Endodermal cell (in vitro differentiated cells): ENCODE measurements at regions not wholly inside any gene's neighbourhood (a gene's known extent, or its start where the extent isn't known, plus 50 kb on each side); places are given as distances from the start of the nearest gene placed in this dataset.

Experiments used
- DNase-seq: peaks from one replicate; pipeline ENCODE4 v3.0.0-alpha.2; 2017
- H3K27ac ChIP-seq: 2 replicates; pipeline ENCODE4 v1.5.1; 2013; ENCODE audit warnings: mild to moderate bottlenecking, low read depth, low read length, moderate library complexity
- H3K27me3 ChIP-seq: 2 replicates; pipeline ENCODE4 v1.6.1; 2013; ENCODE audit warnings: mild to moderate bottlenecking, low read length, moderate library complexity; ENCODE audit not compliant: insufficient read depth, control insufficient read depth, poor library complexity, severe bottlenecking
- H3K36me3 ChIP-seq: 2 replicates; pipeline ENCODE4 v1.7.0; 2013; ENCODE audit warnings: mild to moderate bottlenecking, low read length, moderate library complexity; ENCODE audit not compliant: control insufficient read depth, insufficient read depth
- H3K4me1 ChIP-seq: one replicate; pipeline ENCODE4 v1.7.0; 2013; ENCODE audit warnings: low read length; ENCODE audit not compliant: control insufficient read depth, insufficient read depth
- H3K4me3 ChIP-seq: 2 replicates; pipeline ENCODE4 v1.5.1; 2013; ENCODE audit warnings: mild to moderate bottlenecking, low read length, moderate library complexity
- H3K9ac ChIP-seq: 2 replicates; pipeline ENCODE4 v1.6.1; 2013; ENCODE audit warnings: mild to moderate bottlenecking, low read length, moderate library complexity; ENCODE audit not compliant: poor library complexity, severe bottlenecking; ENCODE audit errors: extremely low read depth
- H3K9me3 ChIP-seq: 2 replicates; pipeline ENCODE4 v1.6.1; 2013; ENCODE audit warnings: mild to moderate bottlenecking, low read length, moderate library complexity; ENCODE audit not compliant: control insufficient read depth
- H3K27ac Mint-ChIP-seq: 2 replicates; pipeline ENCODE4 v1.8.0; 2020; ENCODE audit warnings: mixed read lengths
- H3K27me3 Mint-ChIP-seq: 2 replicates; pipeline ENCODE4 v1.8.0; 2021; ENCODE audit warnings: mild to moderate bottlenecking, mixed read lengths; ENCODE audit not compliant: insufficient read depth
- H3K36me3 Mint-ChIP-seq: 2 replicates; pipeline ENCODE4 v1.8.0; 2020; ENCODE audit warnings: low read depth, mixed read lengths
- H3K4me1 Mint-ChIP-seq: 2 replicates; pipeline ENCODE4 v1.8.0; 2020; ENCODE audit warnings: mixed read lengths
- H3K4me3 Mint-ChIP-seq: 2 replicates; pipeline ENCODE4 v1.8.0; 2020; ENCODE audit warnings: mild to moderate bottlenecking, moderate library complexity, mixed read lengths
- H3K9me3 Mint-ChIP-seq: 2 replicates; pipeline ENCODE4 v1.8.0; 2020; ENCODE audit warnings: mild to moderate bottlenecking, mixed read lengths
- WGBS, 2 experiments: methylation state at CpG; one replicate each; pipeline versions ENCODE4 v1.1.5 to v1.1.7; 2013; ENCODE audit warnings: missing lambda C conversion rate in 2 of 2, mixed read lengths in 1 of 2; ENCODE audit not compliant: insufficient coverage in 1 of 2, insufficient read length in 1 of 2; 5-methylcytosine and 5-hydroxymethylcytosine counted together
- TF ChIP-seq, protein P1 (sequence below): fragments of 200-600 bp; sonication (generic); conservative IDR thresholded peaks from 2 replicates; pipeline ENCODE4 v1.5.0; 2021; ENCODE audit warnings: antibody characterized with exemption, mild to moderate bottlenecking

DNA sequence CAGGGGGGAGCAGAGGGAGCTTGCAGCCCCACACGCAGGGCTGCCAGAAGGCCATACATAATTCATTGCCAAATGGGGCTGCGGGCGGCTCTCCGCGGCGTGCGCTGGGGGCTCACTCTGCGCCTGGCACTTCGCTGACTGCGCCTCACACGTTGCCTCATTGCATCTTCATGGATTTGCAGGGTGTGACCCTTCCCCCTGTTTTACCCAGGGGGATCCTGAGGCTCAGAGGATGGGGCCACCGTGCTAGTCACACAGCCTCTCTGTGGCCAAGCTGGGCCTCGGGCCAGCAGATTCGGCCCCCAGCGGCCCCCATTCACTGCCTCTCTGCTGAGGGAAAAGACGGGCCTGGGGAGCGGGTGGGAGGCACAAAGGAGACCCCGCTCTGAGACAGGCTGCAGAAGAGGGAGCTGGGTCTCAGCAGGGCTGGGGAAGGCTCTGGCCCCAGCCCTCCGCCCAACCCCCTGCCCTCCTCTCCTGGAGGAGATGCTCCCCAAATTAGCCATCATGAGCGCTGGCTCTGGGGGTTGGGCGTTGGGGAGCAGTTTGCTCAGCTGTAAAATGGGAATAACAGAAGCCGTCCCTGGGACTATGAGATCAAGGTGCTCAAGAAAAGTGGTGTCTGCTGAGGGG lies 115.5 kb downstream of the C9orf50 start:
- peaks cover 8% of the 10 kb centered on the region for H3K9me3 Mint-ChIP-seq
- H3K4me3 Mint-ChIP-seq: no peak overlapping the region
- no peak overlapping the region for H3K9ac ChIP-seq
- peaks cover 6% of the 10 kb centered on the region for H3K27me3 Mint-ChIP-seq
- DNase-seq: no peak
- H3K27me3 ChIP-seq: no peaks in the 10 kb centered on the region
- peaks cover 2% of the 10 kb centered on the region for H3K36me3 Mint-ChIP-seq
- H3K9me3 ChIP-seq: peaks cover 5% of the 10 kb centered on the region
- H3K4me1 Mint-ChIP-seq: peaks cover 9% of the 10 kb centered on the region
- WGBS, 2 experiments: 92 to 94% methylated on average over 19 to 22 of the region's 22 CpGs
- no peak overlapping the region for H3K27ac Mint-ChIP-seq
- no peak overlapping the region for H3K4me3 ChIP-seq
- no peaks in the 10 kb centered on the region for H3K4me1 ChIP-seq
- TF ChIP-seq, protein P1, sequence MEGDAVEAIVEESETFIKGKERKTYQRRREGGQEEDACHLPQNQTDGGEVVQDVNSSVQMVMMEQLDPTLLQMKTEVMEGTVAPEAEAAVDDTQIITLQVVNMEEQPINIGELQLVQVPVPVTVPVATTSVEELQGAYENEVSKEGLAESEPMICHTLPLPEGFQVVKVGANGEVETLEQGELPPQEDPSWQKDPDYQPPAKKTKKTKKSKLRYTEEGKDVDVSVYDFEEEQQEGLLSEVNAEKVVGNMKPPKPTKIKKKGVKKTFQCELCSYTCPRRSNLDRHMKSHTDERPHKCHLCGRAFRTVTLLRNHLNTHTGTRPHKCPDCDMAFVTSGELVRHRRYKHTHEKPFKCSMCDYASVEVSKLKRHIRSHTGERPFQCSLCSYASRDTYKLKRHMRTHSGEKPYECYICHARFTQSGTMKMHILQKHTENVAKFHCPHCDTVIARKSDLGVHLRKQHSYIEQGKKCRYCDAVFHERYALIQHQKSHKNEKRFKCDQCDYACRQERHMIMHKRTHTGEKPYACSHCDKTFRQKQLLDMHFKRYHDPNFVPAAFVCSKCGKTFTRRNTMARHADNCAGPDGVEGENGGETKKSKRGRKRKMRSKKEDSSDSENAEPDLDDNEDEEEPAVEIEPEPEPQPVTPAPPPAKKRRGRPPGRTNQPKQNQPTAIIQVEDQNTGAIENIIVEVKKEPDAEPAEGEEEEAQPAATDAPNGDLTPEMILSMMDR: no peak
- H3K27ac ChIP-seq: peak overlapping the region; percentile 27
- H3K36me3 ChIP-seq: no peaks in the 10 kb centered on the region

DNA sequence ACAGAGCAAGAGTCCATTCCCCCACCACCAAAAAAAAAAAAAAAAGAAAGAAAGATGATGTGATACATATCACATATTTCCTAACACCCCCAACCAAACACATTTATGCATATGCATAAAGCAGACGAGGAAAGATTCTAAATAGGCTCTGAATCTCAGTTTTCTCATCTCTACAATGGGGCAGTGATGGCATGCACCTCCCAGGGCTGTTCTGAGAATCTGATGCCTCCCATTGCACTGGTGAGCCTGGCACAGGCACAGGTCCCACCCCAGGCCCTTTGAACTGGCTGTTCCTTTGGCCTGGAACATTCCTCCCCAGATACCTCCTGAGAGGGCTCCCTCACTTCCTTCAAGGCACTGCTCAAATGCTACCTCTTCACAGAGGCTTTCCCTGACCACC lies 116.5 kb downstream of the C9orf50 start:
- Histone ChIP-seq H3K36me3 (no peaks in the 10 kb centered on the region), H3K27ac (no peak overlapping the region), H3K4me1 (no peaks in the 10 kb centered on the region), H3K27me3 (no peaks in the 10 kb centered on the region), H3K9me3 (peaks cover 2% of the 10 kb centered on the region), H3K4me3 (no peak overlapping the region), H3K9ac (no peak overlapping the region)
- Mint-ChIP-seq H3K4me1 (peaks cover 16% of the 10 kb centered on the region), H3K36me3 (peaks cover 2% of the 10 kb centered on the region), H3K27me3 (peaks cover 2% of the 10 kb centered on the region), H3K4me3 (no peak overlapping the region), H3K27ac (no peak overlapping the region), H3K9me3 (peaks cover 1% of the 10 kb centered on the region)
- 78 to 96% methylated on average over 1 of the region's 1 CpG for WGBS, 2 experiments
- TF ChIP-seq, protein P1: no peak
- no peak for DNase-seq

DNA sequence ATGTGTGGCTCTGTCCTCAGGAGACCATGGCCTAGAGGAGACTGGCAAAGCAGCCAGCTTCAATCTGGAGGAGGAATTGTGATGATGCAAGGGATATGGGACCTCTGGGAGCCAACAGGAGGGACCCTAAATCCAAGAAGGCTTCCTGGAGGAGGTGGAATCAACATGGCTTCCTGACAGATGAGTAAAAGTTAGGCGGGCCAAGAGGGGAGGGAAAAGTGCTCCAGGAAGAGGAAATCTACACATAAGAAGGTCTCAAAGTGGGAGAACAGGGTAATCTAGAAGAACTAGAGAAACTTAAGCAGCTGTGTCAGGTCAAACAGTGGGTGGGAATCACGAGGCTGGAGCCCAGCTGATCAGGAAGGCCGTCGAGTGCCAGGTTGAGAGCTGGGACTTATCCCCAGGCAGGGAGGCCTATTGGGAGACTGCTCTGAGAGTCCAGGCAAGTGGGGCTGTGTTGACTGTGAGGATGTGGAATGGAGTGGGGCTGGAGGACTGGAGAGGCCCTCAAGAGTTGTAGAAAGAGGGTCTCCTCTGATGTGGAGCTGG lies 119.1 kb downstream of the C9orf50 start:
- H3K27ac ChIP-seq: peak overlapping the region; percentile 100
- no peak overlapping the region for H3K27ac Mint-ChIP-seq
- no peak for DNase-seq
- no peak overlapping the region for H3K4me3 ChIP-seq
- H3K36me3 Mint-ChIP-seq: peaks cover 2% of the 10 kb centered on the region
- H3K9me3 Mint-ChIP-seq: no peaks in the 10 kb centered on the region
- TF ChIP-seq, protein P1: no peak
- H3K4me1 Mint-ChIP-seq: peaks cover 26% of the 10 kb centered on the region
- WGBS, 2 experiments: 84 to 100% methylated on average over 2 to 4 of the region's 4 CpGs
- H3K36me3 ChIP-seq: no peaks in the 10 kb centered on the region
- peaks cover 2% of the 10 kb centered on the region for H3K4me1 ChIP-seq
- no peak overlapping the region for H3K4me3 Mint-ChIP-seq
- H3K9me3 ChIP-seq: no peaks in the 10 kb centered on the region
- no peaks in the 10 kb centered on the region for H3K27me3 ChIP-seq
- peaks cover 3% of the 10 kb centered on the region for H3K27me3 Mint-ChIP-seq
- H3K9ac ChIP-seq: no peak overlapping the region
